Thyroid gland (tissue), 4 donors: ENCODE measurements at regions not wholly inside any gene's neighbourhood (a gene's known extent, or its start where the extent isn't known, plus 50 kb on each side); places are given as distances from the start of the nearest gene placed in this dataset.

ENCODE experiments used
- DNase-seq, 2 donors: peaks; one replicate each; pipeline ENCODE4 v3.0.0-alpha.2; 2019
- H3K27ac ChIP-seq, 3 donors: fragments of 200-600 bp; sonication (generic); 1 replicate in 2 of 3; 2 replicates in 1 of 3; pipeline ENCODE4 v1.5.1; 2016 to 2019; ENCODE audit warnings: mild to moderate bottlenecking in 1 of 3, moderate library complexity in 1 of 3
- H3K27me3 ChIP-seq: fragments of 200-600 bp; sonication (generic); one replicate; pipeline ENCODE4 v1.5.1; 2019
- H3K36me3 ChIP-seq, 2 donors: fragments of 200-600 bp; sonication (generic); one replicate each; pipeline ENCODE4 v1.5.1; 2016 to 2019
- H3K4me1 ChIP-seq, 2 donors: fragments of 200-600 bp; sonication (generic); one replicate each; pipeline ENCODE4 v1.5.1; 2017 to 2019
- H3K4me3 ChIP-seq, 3 donors: fragments of 200-600 bp; sonication (generic); replicated peaks in 1 of 3; 1 replicate in 2 of 3; 2 replicates in 1 of 3; pipeline ENCODE4 v1.5.1; 2016; ENCODE audit warnings: mild to moderate bottlenecking in 1 of 3
- H3K9me3 ChIP-seq: fragments of 200-600 bp; sonication (generic); one replicate; pipeline ENCODE4 v1.5.1; 2017
- POLR2A ChIP-seq, 2 donors: fragments of 450-650 bp; IDR thresholded peaks; one replicate each; pipeline ENCODE4 v1.6.1; 2017; ENCODE audit warnings: antibody characterized with exemption in 2 of 2, mild to moderate bottlenecking in 2 of 2, moderate library complexity in 1 of 2
- WGBS, 2 donors: methylation state at CpG; one replicate each; pipeline ENCODE4 v1.1.5; 2017; 5-methylcytosine and 5-hydroxymethylcytosine counted together
- intact Hi-C: fragments of 100-400 bp; cut with DNase I; formaldehyde crosslinking; loops from one replicate; pipeline ENCODE4 v1.15.1; 2023
- TF ChIP-seq, protein P1 (sequence below), 6 experiments: fragments of 200-600 bp in 3 of 6; fragments of 450-650 bp in 3 of 6; sonication (generic) in 3 of 6; IDR thresholded peaks; one replicate each; pipeline ENCODE4 v1.5.1; 2016 to 2019; ENCODE audit warnings: antibody characterized with exemption in 6 of 6, mild to moderate bottlenecking in 2 of 6, inconsistent platforms in 1 of 6, moderate library complexity in 1 of 6

DNA sequence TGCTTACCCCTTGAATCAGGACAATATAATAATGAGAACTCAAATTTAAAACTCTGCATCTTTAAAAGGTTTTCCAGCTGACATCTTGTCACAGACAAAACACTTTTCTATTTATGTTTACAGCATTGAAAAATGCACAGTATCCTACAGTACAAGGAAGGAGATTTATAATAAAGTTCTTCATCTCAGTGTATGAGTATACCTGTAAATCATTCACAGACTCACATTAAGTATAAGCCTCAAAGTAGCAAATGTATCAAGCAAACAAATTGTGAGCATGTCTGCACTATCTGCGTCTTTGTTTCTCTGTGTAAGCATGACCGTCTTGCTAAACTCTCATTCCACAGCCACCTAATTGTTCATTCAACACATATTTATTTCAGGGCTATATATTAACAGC lies 52.8 kb downstream of the PPP1R2C start:
- Histone ChIP-seq H3K27me3 (peaks cover 6% of the 10 kb centered on the region), H3K27ac (no peak overlapping the region), H3K9me3 (no peaks in the 10 kb centered on the region), H3K4me3 (no peak overlapping the region), H3K36me3 (no peaks in the 10 kb centered on the region), H3K4me1 (no peaks in the 10 kb centered on the region)
- no peak for TF ChIP-seq POLR2A (IDR thresholded peaks at IDR 0.05)
- TF ChIP-seq, protein P1, sequence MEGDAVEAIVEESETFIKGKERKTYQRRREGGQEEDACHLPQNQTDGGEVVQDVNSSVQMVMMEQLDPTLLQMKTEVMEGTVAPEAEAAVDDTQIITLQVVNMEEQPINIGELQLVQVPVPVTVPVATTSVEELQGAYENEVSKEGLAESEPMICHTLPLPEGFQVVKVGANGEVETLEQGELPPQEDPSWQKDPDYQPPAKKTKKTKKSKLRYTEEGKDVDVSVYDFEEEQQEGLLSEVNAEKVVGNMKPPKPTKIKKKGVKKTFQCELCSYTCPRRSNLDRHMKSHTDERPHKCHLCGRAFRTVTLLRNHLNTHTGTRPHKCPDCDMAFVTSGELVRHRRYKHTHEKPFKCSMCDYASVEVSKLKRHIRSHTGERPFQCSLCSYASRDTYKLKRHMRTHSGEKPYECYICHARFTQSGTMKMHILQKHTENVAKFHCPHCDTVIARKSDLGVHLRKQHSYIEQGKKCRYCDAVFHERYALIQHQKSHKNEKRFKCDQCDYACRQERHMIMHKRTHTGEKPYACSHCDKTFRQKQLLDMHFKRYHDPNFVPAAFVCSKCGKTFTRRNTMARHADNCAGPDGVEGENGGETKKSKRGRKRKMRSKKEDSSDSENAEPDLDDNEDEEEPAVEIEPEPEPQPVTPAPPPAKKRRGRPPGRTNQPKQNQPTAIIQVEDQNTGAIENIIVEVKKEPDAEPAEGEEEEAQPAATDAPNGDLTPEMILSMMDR (IDR thresholded peaks at IDR 0.05): no peak
- WGBS, 2 donors: 88 to 92% methylated on average over 2 of the region's 2 CpGs
- intact Hi-C loops: no loop called here
- no peak for DNase-seq

DNA sequence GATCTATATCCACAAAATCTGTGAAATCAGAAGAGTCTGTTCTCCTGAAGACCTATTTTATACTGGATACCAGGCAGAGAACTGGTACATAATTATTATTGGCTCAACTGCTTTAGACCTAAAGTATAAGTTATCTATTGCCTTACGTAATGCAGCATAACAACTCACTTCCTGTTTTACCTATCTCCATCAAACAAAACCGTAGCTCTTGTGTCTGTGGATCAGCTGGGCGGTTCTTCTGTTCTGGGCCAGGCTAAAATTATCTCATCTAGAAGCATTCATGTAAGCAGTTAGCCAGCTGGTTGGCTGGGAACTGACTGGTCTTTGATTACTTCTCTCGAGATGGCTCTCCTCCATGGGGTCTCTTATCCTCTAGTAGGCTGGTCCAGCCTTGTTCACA lies 57.8 kb downstream of the PPP1R2C start:
- no peaks in the 10 kb centered on the region for H3K4me1 ChIP-seq
- intact Hi-C loops: no loop called here
- no peak for DNase-seq
- H3K36me3 ChIP-seq: no peaks in the 10 kb centered on the region
- no peaks in the 10 kb centered on the region for H3K9me3 ChIP-seq
- no peak overlapping the region for H3K27ac ChIP-seq
- H3K27me3 ChIP-seq: peaks cover 6% of the 10 kb centered on the region
- H3K4me3 ChIP-seq: no peak overlapping the region
- WGBS, 2 donors: 93 to 95% methylated on average over 4 of the region's 4 CpGs
- TF ChIP-seq, protein P1 (IDR thresholded peaks at IDR 0.05): no peak
- no peak for TF ChIP-seq POLR2A (IDR thresholded peaks at IDR 0.05)

DNA sequence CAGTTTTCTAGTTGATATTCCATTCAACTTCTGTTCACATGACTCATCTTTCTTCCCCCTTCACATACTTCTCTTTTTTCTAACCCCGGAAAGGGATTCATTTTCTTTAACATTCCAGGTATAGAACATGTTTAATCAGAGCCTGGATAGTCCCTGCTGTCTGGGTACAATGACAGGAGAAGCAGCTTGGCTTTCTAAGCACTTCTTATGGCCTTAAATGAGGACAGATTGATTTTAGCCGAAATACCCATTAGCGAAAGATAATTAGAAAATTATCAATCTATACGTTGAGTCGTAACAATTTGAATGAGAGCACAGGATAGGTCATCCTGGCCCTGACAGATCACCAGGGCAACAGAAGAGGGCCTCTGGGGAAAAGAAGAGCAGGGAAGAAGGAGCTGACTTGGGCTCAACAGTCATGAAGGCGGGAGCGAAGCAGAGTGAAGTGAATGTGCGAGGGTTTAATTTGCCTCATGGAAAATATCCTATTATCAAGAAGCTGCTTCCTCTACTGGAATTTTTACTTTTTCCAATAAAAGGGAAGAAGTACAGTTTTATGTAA lies 62.2 kb downstream of the PPP1R2C start:
- Histone ChIP-seq H3K4me3 (no peak overlapping the region), H3K36me3 (no peaks in the 10 kb centered on the region), H3K9me3 (no peaks in the 10 kb centered on the region), H3K27ac (peak overlapping the region in 2 of 3 donors; percentile 28 to 42), H3K27me3 (no peaks in the 10 kb centered on the region), H3K4me1 (no peaks in the 10 kb centered on the region)
- intact Hi-C loops: no loop called here
- WGBS, 2 donors: 65 to 82% methylated on average over 8 of the region's 8 CpGs
- TF ChIP-seq, protein P1 (IDR thresholded peaks at IDR 0.05): no peak
- TF ChIP-seq POLR2A (IDR thresholded peaks at IDR 0.05): no peak
- DNase-seq: no peak

DNA sequence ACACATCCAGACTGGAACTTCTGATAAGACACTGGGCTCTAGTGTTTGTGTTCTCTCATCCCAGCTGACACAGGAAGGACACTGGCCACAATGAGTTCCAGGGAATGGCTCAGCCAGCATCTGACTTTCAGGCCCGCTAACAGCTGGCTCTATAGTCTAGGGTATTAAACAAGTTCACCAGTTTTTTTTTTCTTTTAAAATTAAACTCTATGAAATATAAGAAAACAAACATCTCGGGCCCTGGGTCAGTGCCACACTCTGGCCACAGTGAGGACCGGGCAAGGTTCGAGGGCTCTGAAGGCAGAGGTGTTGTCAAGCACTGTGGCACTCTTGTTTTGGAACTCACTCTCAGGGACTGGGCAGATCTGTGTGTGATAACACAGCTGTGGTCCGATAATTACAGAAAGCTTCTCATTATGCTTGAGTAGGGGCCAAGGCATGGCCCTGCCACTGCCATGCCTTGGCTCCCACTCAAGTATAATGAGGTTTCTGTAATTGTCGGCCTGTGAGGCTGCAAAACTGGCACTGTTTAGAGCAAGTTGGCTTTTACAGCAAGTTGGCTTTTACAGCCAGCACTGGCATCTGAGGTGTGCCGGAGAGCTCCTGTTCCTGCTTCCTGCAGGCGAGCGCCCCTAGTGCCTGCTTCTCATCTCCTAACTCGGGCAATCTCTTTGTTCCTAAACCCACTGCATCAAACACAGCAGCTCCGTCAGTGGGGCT lies 62.8 kb downstream of the PPP1R2C start:
- H3K27ac ChIP-seq: peak overlapping the region; percentile 28 to 42 (median 30)
- TF ChIP-seq, protein P1 (IDR thresholded peaks at IDR 0.05): peak in 5 of 6 experiments; percentile 11 to 56 (median 51)
- TF ChIP-seq POLR2A (IDR thresholded peaks at IDR 0.05): no peak
- no peaks in the 10 kb centered on the region for H3K4me1 ChIP-seq
- 24 to 36% methylated on average over 9 to 10 of the region's 11 CpGs for WGBS, 2 donors
- DNase-seq: peak; percentile 77 to 80
- H3K27me3 ChIP-seq: no peaks in the 10 kb centered on the region
- intact Hi-C loops: no loop called here
- H3K36me3 ChIP-seq: no peaks in the 10 kb centered on the region
- no peak overlapping the region for H3K4me3 ChIP-seq
- H3K9me3 ChIP-seq: no peaks in the 10 kb centered on the region

DNA sequence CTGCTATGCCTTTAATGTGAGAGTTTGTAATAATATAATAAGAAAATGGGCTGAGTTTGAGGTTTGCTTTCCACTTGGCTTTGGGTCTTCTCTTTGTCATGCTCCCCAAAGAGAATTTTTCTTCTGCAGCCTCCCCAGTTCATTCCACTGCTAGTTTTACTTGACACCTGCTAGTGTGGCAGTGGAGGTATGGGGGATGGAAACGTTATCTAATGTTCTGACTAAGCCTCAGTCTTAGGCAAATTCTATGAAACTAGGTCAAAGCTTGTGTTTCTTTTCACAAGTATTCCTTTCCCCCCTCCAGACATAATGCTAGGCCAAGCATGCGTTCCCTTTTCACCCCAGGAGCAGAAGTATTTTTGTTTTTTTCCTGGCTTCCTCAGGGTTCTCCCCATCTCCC lies 67.5 kb downstream of the PPP1R2C start:
- H3K27me3 ChIP-seq: no peaks in the 10 kb centered on the region
- 73 to 74% methylated on average over 2 of the region's 2 CpGs for WGBS, 2 donors
- no peaks in the 10 kb centered on the region for H3K36me3 ChIP-seq
- no peak overlapping the region for H3K4me3 ChIP-seq
- intact Hi-C loops: no loop called here
- no peak for DNase-seq
- TF ChIP-seq, protein P1 (IDR thresholded peaks at IDR 0.05): no peak
- H3K27ac ChIP-seq: no peak overlapping the region
- H3K9me3 ChIP-seq: no peaks in the 10 kb centered on the region
- H3K4me1 ChIP-seq: no peaks in the 10 kb centered on the region
